ENCODE measurements at regions not wholly inside any gene's neighbourhood (a gene's known extent, or its start where the extent isn't known, plus 50 kb on each side); places are given as distances from the start of the nearest gene placed in this dataset.

GRCh38 chr17:70454377-70454776 lies 285.0 kb downstream of the KCNJ2 start:
- TF ChIP-seq CTCF (conservative IDR thresholded peaks at IDR 0.05) (no peak), EZH2 (IDR thresholded peaks at IDR 0.05; ENCODE audit: low read depth) (no peak)

All from PC-9 (cell line).